Mesothelial cell of epicardium (in vitro differentiated cells): ENCODE measurements at regions not wholly inside any gene's neighbourhood (a gene's known extent, or its start where the extent isn't known, plus 50 kb on each side); places are given as distances from the start of the nearest gene placed in this dataset.

Experiments used
- DNase-seq, 2 experiments: peaks; one replicate each; pipeline ENCODE4 v3.0.0; 2021; ENCODE audit warnings: low spot score in 2 of 2; ENCODE audit not compliant: unreplicated experiment in 2 of 2
- H3K27ac Mint-ChIP-seq: 2 replicates; pipeline ENCODE4 v1.8.0; 2021; ENCODE audit warnings: mixed read lengths
- H3K27me3 Mint-ChIP-seq: 2 replicates; pipeline ENCODE4 v1.8.0; 2021; ENCODE audit warnings: low read depth, mixed read lengths
- H3K36me3 Mint-ChIP-seq: 2 replicates; pipeline ENCODE4 v1.8.0; 2021; ENCODE audit warnings: mixed read lengths
- H3K4me1 Mint-ChIP-seq: 2 replicates; pipeline ENCODE4 v1.8.0; 2021; ENCODE audit warnings: mixed read lengths
- H3K4me3 Mint-ChIP-seq: 2 replicates; pipeline ENCODE4 v1.8.0; 2021; ENCODE audit warnings: mild to moderate bottlenecking, moderate library complexity, mixed read lengths
- H3K9me3 Mint-ChIP-seq: 2 replicates; pipeline ENCODE4 v1.8.0; 2021; ENCODE audit warnings: mixed read lengths
- TF ChIP-seq, protein P1 (sequence below): fragments of 200-600 bp; sonication (generic); IDR thresholded peaks from one replicate; pipeline ENCODE4 v1.5.0; 2021; ENCODE audit warnings: antibody characterized with exemption; ENCODE audit not compliant: unreplicated experiment

DNA sequence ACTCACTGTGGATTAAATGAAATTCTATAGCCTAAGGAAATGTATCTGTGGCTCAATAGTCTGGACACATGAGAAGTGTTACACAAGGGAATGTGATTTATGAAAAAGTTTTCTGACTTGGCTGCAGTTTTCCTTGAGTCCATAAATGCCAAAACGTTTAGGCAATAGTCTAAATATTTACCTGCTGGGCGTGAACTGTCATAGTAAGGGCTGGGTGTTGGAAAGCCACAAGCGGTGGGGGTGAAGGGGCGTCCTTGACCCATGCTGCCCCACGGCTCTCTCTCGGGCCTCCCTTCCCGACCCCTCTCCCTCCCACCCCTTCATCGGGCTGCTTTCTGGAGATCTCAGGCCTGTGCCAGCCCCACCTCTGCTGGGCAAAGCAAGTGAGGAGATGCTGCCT is 223.7 kb downstream of the BUB3 start:
- TF ChIP-seq, protein P1, sequence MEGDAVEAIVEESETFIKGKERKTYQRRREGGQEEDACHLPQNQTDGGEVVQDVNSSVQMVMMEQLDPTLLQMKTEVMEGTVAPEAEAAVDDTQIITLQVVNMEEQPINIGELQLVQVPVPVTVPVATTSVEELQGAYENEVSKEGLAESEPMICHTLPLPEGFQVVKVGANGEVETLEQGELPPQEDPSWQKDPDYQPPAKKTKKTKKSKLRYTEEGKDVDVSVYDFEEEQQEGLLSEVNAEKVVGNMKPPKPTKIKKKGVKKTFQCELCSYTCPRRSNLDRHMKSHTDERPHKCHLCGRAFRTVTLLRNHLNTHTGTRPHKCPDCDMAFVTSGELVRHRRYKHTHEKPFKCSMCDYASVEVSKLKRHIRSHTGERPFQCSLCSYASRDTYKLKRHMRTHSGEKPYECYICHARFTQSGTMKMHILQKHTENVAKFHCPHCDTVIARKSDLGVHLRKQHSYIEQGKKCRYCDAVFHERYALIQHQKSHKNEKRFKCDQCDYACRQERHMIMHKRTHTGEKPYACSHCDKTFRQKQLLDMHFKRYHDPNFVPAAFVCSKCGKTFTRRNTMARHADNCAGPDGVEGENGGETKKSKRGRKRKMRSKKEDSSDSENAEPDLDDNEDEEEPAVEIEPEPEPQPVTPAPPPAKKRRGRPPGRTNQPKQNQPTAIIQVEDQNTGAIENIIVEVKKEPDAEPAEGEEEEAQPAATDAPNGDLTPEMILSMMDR = no peak
- Mint-ChIP-seq H3K27ac (no peak overlapping the region), H3K36me3 (no peaks in the 10 kb centered on the region), H3K27me3 (peaks cover 59% of the 10 kb centered on the region), H3K4me1 (peaks cover 6% of the 10 kb centered on the region), H3K4me3 (no peak overlapping the region), H3K9me3 (no peaks in the 10 kb centered on the region)
- DNase-seq = no peak

DNA sequence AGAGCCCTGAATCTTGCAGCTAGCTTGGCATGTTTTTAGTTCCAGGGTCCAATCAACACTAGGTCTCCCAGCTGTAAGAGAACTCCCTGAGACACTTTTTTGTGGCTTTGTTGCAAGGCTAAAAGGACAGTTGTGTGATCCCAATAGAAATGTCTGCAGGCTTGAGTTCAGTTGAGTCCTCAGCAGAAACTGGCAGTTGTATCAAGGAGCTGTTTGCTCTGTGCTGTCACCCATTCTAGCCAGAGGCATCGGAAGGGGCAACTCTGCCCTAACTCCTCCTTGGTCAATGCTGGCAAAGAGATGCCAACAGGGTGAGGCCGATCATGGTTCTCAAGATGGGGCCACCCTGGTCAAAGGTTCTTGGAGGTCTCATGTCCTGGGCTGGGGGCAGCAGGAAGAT is 224.1 kb downstream of the BUB3 start:
- H3K9me3 Mint-ChIP-seq = no peaks in the 10 kb centered on the region
- no peaks in the 10 kb centered on the region for H3K36me3 Mint-ChIP-seq
- H3K4me3 Mint-ChIP-seq = no peak overlapping the region
- no peak overlapping the region for H3K27ac Mint-ChIP-seq
- TF ChIP-seq, protein P1 = no peak
- no peak for DNase-seq
- peaks cover 63% of the 10 kb centered on the region for H3K27me3 Mint-ChIP-seq
- peaks cover 6% of the 10 kb centered on the region for H3K4me1 Mint-ChIP-seq

DNA sequence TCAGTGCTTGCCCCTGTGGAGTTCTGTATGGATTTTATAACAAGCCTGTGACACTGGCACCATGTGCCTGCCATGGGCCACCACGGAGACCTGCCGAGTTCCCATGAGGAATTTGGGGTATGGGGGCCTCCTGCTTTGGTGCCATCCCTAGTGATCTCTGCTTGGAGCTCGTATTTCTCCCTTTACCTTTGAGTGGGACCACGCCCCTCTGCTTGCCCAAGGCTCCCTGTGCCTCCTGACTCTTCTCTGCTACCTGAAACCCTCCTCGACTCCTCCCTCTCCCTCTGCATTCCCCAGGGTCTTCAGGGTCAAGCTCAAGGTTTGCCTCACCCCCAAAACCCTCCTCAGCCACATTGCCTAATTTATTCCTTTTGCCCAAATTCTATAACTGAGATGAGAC is 225.0 kb downstream of the BUB3 start:
- Mint-ChIP-seq H3K27me3 (peaks cover 68% of the 10 kb centered on the region), H3K27ac (no peak overlapping the region), H3K4me3 (no peak overlapping the region), H3K36me3 (no peaks in the 10 kb centered on the region), H3K9me3 (no peaks in the 10 kb centered on the region), H3K4me1 (peaks cover 6% of the 10 kb centered on the region)
- TF ChIP-seq, protein P1 = no peak
- no peak for DNase-seq

GRCh38 chr10:123380491-123381085 is 226.4 kb downstream of the BUB3 start:
- H3K27me3 Mint-ChIP-seq = peaks cover 64% of the 10 kb centered on the region
- TF ChIP-seq, protein P1 = no peak
- no peak for DNase-seq
- H3K27ac Mint-ChIP-seq = no peak overlapping the region
- no peak overlapping the region for H3K4me3 Mint-ChIP-seq
- H3K36me3 Mint-ChIP-seq = no peaks in the 10 kb centered on the region
- H3K4me1 Mint-ChIP-seq = peaks cover 4% of the 10 kb centered on the region
- peaks cover 2% of the 10 kb centered on the region for H3K9me3 Mint-ChIP-seq

GRCh38 chr10:123381224-123381623 is 227.0 kb downstream of the BUB3 start:
- no peaks in the 10 kb centered on the region for H3K36me3 Mint-ChIP-seq
- H3K4me1 Mint-ChIP-seq = peaks cover 4% of the 10 kb centered on the region
- no peak for DNase-seq
- no peak overlapping the region for H3K4me3 Mint-ChIP-seq
- H3K27me3 Mint-ChIP-seq = peaks cover 61% of the 10 kb centered on the region
- H3K27ac Mint-ChIP-seq = no peak overlapping the region
- peaks cover 6% of the 10 kb centered on the region for H3K9me3 Mint-ChIP-seq
- TF ChIP-seq, protein P1 = no peak

DNA sequence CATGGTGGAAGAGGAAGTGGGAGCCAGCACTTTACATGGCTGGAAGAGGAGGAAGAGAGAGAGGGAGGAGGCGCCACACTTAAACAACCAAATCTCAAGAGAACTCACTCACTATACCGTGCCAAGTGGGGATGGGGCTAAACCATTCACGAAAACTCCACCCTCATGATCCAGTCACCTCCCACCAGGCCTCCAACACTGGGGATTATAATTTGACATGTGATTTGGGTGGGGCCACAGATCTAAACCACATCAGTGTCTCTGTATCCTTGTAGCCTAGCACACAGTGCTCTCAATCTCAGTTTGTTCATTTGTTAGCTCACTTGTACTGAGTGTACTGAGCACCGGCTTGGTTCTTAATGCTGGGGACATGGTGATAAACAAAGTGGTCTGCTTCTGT is 228.3 kb downstream of the BUB3 start:
- TF ChIP-seq, protein P1 = no peak
- peaks cover 4% of the 10 kb centered on the region for H3K4me1 Mint-ChIP-seq
- H3K27me3 Mint-ChIP-seq = peaks cover 55% of the 10 kb centered on the region
- no peaks in the 10 kb centered on the region for H3K36me3 Mint-ChIP-seq
- no peak for DNase-seq
- H3K4me3 Mint-ChIP-seq = no peak overlapping the region
- H3K9me3 Mint-ChIP-seq = peaks cover 12% of the 10 kb centered on the region
- H3K27ac Mint-ChIP-seq = no peak overlapping the region
